ENCODE measurements at regions not wholly inside any gene's neighbourhood (a gene's known extent, or its start where the extent isn't known, plus 50 kb on each side); places are given as distances from the start of the nearest gene placed in this dataset.

- intact Hi-C loops (cut with micrococcal nuclease): no loop called here
Measured at GRCh38 chr20:57793421-57793820, 83.6 kb upstream of the PMEPA1 start.

- intact Hi-C loops (cut with micrococcal nuclease): no loop called here
Measured at GRCh38 chr20:57792386-57793080, 82.7 kb upstream of the PMEPA1 start.

- intact Hi-C loops (cut with micrococcal nuclease): no loop called here
Measured at GRCh38 chr20:57791966-57792365, 82.2 kb upstream of the PMEPA1 start.

GRCh38 chr20:57791178-57791962, 81.6 kb upstream of the PMEPA1 start:
- intact Hi-C loops (cut with micrococcal nuclease): no loop called here

DNA sequence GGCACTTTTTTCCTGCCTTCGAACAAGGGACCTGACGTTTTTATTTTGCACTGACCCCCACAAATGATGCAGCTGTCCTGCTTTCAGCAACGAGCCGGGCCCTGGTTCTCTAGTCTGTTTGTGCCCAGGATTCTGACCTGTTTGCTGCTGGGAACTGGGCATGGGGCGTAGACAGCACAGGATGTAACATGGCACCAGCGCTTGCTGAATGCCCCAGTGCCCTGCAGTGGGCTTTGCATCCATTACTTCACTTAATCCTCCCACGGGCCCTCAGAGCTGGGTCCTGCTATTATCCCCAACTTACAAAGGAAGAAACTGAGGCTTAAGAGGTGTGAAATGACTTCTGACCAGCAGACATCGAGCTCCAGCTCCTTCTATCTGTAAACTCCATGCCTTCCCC, 80.4 kb upstream of the PMEPA1 start:
- intact Hi-C loops (cut with micrococcal nuclease): no loop called here

- intact Hi-C loops (cut with micrococcal nuclease): no loop called here
Measured at GRCh38 chr20:57788936-57789613, 79.3 kb upstream of the PMEPA1 start.

DNA sequence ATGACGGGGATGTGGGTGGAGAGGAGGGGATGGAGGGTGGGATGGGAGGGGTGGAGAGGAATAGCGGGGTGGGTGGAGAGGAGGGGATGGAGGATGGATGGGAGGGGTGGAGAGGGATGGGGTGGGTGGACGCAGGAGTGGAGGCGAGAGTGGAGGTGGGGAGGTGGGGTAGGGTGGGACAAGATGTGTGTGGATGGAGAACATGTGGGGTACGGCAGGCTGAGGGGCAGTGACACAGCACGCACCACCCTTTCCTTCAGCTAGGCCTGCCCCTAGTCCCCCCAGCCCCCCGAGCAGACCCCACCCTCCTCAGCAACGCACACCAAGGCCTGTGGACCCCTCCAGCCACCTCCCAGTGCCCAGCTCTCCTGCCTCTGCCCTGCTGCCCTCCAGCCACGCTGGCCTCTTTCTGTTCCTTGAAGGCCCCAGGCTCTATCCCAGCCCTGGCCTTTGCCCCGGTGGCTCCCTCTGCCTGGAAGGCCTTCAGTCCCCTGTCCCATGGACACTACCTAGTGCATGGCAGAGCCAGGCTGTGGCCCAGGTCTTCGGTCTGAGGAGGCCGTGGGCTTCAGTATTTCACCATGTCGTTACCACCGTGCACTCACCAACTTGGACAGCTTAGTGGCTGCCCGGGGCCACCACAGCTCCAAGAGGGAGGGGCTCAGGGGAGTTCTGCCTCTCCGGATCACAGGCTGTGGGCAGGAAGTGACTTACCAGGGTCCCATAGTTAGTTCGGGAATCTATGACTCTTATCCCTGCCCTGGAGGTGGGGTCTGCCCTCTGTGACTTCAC, 78.4 kb upstream of the PMEPA1 start:
- intact Hi-C loops (cut with micrococcal nuclease): no loop called here

GRCh38 chr20:57787151-57787989, 77.6 kb upstream of the PMEPA1 start:
- intact Hi-C loops (cut with micrococcal nuclease): no loop called here

DNA sequence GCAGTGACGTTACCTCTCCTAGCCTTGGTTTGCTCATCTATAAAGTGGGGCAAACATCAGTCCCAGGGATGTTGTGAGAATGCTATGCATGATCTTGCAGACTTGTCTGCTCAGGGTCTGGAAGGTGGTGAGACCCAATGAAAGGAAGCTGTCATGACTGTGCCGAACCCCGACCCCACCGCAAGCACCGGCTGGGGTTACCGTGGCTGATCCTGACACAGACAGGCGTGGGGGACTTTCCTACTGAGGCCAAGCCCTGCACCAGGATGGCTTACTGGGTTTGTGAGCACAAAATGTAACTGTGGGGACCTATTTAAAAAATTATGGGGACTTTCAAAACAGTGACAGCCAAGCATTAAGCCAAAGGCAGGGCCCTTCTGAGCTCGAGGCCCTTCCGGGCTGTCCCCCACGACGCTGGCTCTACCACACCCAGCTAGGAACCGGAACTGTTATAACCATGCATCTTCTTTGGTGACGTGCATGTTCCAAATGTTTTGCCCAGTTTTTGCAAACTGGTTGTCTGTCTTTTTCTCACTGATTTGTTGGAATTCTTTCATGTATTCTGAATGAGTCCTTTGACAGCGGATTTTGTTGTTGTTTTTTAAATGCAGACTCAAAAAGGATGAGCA, 76.6 kb upstream of the PMEPA1 start:
- intact Hi-C loops (cut with micrococcal nuclease): no loop called here

DNA sequence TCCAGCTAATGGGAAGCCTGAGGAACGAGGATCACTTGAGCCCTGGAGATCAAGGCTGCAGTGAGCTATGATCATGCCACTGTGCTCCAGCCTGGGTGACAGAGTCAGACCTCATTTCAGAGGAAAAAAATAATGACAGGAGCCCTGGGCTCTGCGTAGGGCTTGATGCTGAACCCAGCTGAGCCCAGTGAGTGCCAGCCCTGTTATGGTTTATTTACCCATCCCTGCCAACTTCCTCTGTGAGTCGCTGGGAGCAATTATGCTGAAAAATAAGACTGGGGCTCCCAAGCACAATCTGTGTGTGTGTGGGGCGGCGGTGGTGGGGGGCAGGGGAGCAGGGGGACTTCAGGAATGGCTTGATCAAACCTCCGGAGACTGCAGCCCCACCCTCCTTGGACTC, 75.9 kb upstream of the PMEPA1 start:
- intact Hi-C loops (cut with micrococcal nuclease): no loop called here

- intact Hi-C loops (cut with micrococcal nuclease): no loop called here
Measured at GRCh38 chr20:57785061-57785460, 75.2 kb upstream of the PMEPA1 start.

DNA sequence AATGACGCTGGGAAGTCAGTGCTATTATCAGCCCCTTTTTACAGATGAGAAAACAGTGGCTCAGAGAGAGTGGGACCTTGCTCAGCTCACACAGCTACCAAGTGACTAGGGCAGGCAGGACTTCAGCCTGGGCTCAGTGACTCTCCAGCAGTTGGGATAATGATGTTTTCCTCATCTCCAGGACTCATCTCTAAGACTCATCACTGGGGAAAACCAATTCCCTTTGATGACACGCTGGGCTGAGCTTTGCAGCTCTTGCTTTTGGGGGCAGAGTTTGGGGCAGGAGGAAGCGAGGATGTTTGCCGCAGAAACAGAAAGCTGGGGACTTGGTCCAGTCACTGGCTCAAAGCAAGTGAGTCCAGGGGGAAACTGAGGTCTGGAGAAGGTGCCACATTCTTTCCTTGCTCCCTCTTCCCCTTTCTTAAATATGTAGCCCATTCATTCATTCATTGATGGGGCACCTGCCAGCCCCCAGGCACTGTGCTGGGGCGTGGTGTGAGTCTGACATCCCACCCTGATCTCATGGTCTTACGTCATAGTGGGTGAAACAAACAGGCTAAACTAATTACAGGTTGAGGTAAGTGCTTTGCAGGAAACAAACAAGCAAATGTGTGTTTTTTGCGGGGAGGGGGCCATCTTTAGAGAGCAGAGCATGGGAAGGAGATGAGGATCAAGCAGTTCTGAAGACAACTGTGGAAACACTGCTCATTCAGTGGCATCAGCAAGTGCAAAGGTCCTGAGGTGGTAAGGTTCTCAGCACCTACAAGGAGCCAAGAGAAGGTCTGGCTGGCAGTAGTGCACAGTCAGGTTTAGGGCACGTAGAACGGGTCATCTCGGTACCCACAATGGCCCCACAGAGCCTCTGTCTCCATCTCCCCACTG, 74.4 kb upstream of the PMEPA1 start:
- intact Hi-C loops (cut with micrococcal nuclease): no loop called here

GRCh38 chr20:57783196-57783595, 73.4 kb upstream of the PMEPA1 start:
- intact Hi-C loops (cut with micrococcal nuclease): no loop called here

DNA sequence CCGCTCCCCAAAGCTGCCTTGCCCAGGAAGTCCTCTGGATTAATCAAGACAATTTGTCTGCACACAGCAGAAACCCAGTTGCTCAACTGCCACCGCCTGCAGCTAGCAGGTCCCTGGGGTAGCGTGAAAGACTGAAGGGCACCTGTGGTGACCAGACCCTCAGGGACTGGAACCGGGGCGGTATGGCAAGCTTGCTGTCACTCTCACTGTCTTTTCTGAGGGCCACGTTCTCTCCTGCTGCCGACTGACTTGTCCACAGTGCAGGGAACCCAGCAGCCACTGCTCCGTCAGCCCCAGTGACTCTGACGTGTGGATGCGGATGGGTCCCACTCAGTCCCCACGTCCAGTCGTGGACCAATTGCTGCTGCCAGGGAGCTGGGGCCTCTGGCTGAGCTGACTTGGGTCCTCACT, 72.8 kb upstream of the PMEPA1 start:
- intact Hi-C loops (cut with micrococcal nuclease): no loop called here

GRCh38 chr20:57781901-57782300, 72.1 kb upstream of the PMEPA1 start:
- intact Hi-C loops (cut with micrococcal nuclease): no loop called here

DNA sequence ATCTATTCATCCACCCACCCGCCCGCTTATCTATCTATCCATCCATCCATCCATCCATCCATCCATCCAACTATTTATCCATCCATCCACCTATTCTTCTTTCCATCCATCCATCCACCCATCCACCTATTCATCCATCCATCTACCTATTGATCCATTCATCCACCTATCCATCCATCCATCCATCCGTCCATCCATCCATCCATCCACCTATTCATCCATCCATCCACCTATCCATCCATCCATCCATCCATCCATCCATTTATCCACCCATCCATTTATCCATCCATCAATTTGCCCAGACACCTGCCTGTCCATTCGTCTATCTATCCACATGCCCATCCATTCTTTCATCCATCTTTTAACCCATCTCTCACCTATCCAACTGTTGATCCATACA, 71.1 kb upstream of the PMEPA1 start:
- intact Hi-C loops (cut with micrococcal nuclease): no loop called here

- intact Hi-C loops (cut with micrococcal nuclease): no loop called here
Measured at GRCh38 chr20:57780398-57780797, 70.6 kb upstream of the PMEPA1 start.

- intact Hi-C loops (cut with micrococcal nuclease): no loop called here
Measured at GRCh38 chr20:57779401-57780003, 69.7 kb upstream of the PMEPA1 start.

- intact Hi-C loops (cut with micrococcal nuclease): no loop called here
Measured at GRCh38 chr20:57777911-57778310, 68.1 kb upstream of the PMEPA1 start.

Data from T-helper 1 cell treated with Interleukin-12 subunit alpha and Interleukin-12 subunit beta and Interleukin-4 antibody, amounts not matched to agents 30 ng/mL and 1 ng/mL, for 36 hours (primary cell).